ENCODE measurements at regions not wholly inside any gene's neighbourhood (a gene's known extent, or its start where the extent isn't known, plus 50 kb on each side); places are given as distances from the start of the nearest gene placed in this dataset.

GRCh38 chr17:77380395-77381184 is 239.8 kb downstream of the SEC14L1 start:
- DNase-seq, result no peak
- in situ Hi-C loops (cut with HindIII; ENCODE audit: low pct_ligation_motif_present, low pct_unique_long_range_greater_than_20kb, low sequenced_read_pairs), result no loop called here

GRCh38 chr17:77381185-77381700 is 240.5 kb downstream of the SEC14L1 start:
- no peak for DNase-seq
- in situ Hi-C loops (cut with HindIII; ENCODE audit: low pct_ligation_motif_present, low pct_unique_long_range_greater_than_20kb, low sequenced_read_pairs), result no loop called here

- no peak for DNase-seq
- in situ Hi-C loops (cut with HindIII; ENCODE audit: low pct_ligation_motif_present, low pct_unique_long_range_greater_than_20kb, low sequenced_read_pairs), result no loop called here
These were observed 241.0 kb downstream of the SEC14L1 start for GRCh38 chr17:77381731-77382130.

- DNase-seq, result no peak
- in situ Hi-C loops (cut with HindIII; ENCODE audit: low pct_ligation_motif_present, low pct_unique_long_range_greater_than_20kb, low sequenced_read_pairs), result no loop called here
These were observed 241.7 kb downstream of the SEC14L1 start for GRCh38 chr17:77382356-77382911.

GRCh38 chr17:77382966-77383612 is 242.3 kb downstream of the SEC14L1 start:
- in situ Hi-C loops (cut with HindIII; ENCODE audit: low pct_ligation_motif_present, low pct_unique_long_range_greater_than_20kb, low sequenced_read_pairs), result no loop called here
- DNase-seq, result no peak

GRCh38 chr17:77383613-77384608 is 243.1 kb downstream of the SEC14L1 start:
- in situ Hi-C loops (cut with HindIII; ENCODE audit: low pct_ligation_motif_present, low pct_unique_long_range_greater_than_20kb, low sequenced_read_pairs), result no loop called here
- no peak for DNase-seq

GRCh38 chr17:77385750-77386501 is 245.2 kb downstream of the SEC14L1 start:
- DNase-seq, result no peak
- in situ Hi-C loops (cut with HindIII; ENCODE audit: low pct_ligation_motif_present, low pct_unique_long_range_greater_than_20kb, low sequenced_read_pairs), result no loop called here

- in situ Hi-C loops (cut with HindIII; ENCODE audit: low pct_ligation_motif_present, low pct_unique_long_range_greater_than_20kb, low sequenced_read_pairs), result no loop called here
- no peak for DNase-seq
These were observed 245.9 kb downstream of the SEC14L1 start for GRCh38 chr17:77386502-77387192.

GRCh38 chr17:77387891-77388290 is 247.1 kb downstream of the SEC14L1 start:
- DNase-seq, result no peak
- in situ Hi-C loops (cut with HindIII; ENCODE audit: low pct_ligation_motif_present, low pct_unique_long_range_greater_than_20kb, low sequenced_read_pairs), result no loop called here

GRCh38 chr17:77388384-77389306 is 247.9 kb downstream of the SEC14L1 start:
- no peak for DNase-seq

GRCh38 chr17:77390870-77391269 is 250.1 kb downstream of the SEC14L1 start:
- no peak for DNase-seq
- in situ Hi-C loops (cut with HindIII; ENCODE audit: low pct_ligation_motif_present, low pct_unique_long_range_greater_than_20kb, low sequenced_read_pairs), result no loop called here

More at GRCh38 chr17:77388384-77389306, 247.9 kb downstream of the SEC14L1 start:
- in situ Hi-C loops (cut with HindIII; ENCODE audit: low pct_ligation_motif_present, low pct_unique_long_range_greater_than_20kb, low sequenced_read_pairs), result no loop called here

GRCh38 chr17:77391668-77392375 is 251.1 kb downstream of the SEC14L1 start:
- no peak for DNase-seq
- in situ Hi-C loops (cut with HindIII; ENCODE audit: low pct_ligation_motif_present, low pct_unique_long_range_greater_than_20kb, low sequenced_read_pairs), result no loop called here

GRCh38 chr17:77392376-77393273 is 251.9 kb downstream of the SEC14L1 start:
- in situ Hi-C loops (cut with HindIII; ENCODE audit: low pct_ligation_motif_present, low pct_unique_long_range_greater_than_20kb, low sequenced_read_pairs), result no loop called here
- no peak for DNase-seq

GRCh38 chr17:77393274-77393600 is 252.5 kb downstream of the SEC14L1 start:
- no peak for DNase-seq
- in situ Hi-C loops (cut with HindIII; ENCODE audit: low pct_ligation_motif_present, low pct_unique_long_range_greater_than_20kb, low sequenced_read_pairs), result no loop called here

Data from ACHN (cell line).